ENCODE measurements at regions not wholly inside any gene's neighbourhood (a gene's known extent, or its start where the extent isn't known, plus 50 kb on each side); places are given as distances from the start of the nearest gene placed in this dataset.

DNA sequence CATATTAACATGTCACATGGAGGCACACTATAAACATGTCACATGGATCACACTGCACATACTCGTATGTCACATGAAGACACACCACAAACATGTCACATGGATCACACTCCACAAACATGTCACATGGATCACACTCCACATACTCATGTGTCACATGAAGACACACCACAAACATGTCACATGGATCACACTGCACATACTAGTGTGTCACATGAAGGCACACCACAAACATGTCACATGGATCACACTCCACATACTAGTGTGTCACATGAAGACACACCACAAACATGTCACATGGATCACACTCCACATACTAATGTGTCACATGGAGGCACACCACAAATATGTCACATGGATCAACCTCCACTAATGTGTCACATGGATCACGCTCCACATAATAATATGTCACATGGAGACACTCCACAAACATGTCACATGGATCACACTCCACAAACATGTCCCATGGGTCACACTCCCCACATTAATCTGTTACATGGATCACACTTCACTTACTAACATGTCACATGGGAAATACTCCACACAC, 195.6 kb upstream of the PFKP start:
- no peak for ATAC-seq

GRCh38 chr10:2870654-2871053, 196.7 kb upstream of the PFKP start:
- H3K9me3 ChIP-seq = no peaks in the 10 kb centered on the region

More for the DNA sequence above, 195.6 kb upstream of the PFKP start:
- H3K4me1 ChIP-seq = no peaks in the 10 kb centered on the region
- H3K27me3 ChIP-seq = no peaks in the 10 kb centered on the region
- no peaks in the 10 kb centered on the region for H3K36me3 ChIP-seq
- no peak overlapping the region for H3K27ac ChIP-seq
- no peak for DNase-seq
- no peaks in the 10 kb centered on the region for H3K9me3 ChIP-seq
- intact Hi-C loops (cut with DNase I) = no loop called here
- no peak for TF ChIP-seq CTCF (IDR thresholded peaks at IDR 0.05)
- H3K4me3 ChIP-seq = no peak overlapping the region

DNA sequence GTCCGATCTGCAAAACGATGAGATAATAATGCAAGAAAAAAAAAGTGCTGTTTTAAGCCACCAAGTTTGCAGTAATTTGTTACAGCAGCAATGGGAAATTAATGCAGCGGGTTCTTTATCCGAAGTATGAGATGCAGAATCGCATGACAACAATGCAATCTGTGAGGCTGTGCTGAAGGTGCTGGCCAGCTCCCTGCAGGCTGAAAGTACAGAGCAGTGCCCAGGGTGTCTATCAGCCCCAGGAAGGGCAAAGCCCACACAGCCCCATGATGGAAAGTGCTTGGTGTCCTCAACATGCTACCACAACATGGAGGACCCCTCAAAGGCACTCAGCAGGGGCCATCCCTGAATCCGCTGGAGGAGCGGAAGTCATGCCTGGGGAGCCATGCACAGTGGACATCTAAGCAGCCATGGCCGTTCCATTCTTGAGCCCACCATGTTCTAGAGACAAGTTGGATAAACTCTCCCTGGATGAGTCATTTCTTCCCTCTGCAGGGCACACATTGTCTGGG, 199.5 kb upstream of the PFKP start:
- Histone ChIP-seq H3K27ac (no peak overlapping the region), H3K27me3 (no peaks in the 10 kb centered on the region), H3K9me3 (no peaks in the 10 kb centered on the region), H3K4me1 (no peaks in the 10 kb centered on the region), H3K4me3 (no peak overlapping the region), H3K36me3 (no peaks in the 10 kb centered on the region)
- no peak for TF ChIP-seq CTCF (IDR thresholded peaks at IDR 0.05)
- intact Hi-C loops (cut with DNase I) = no loop called here
- ATAC-seq = no peak
- no peak for DNase-seq

More at GRCh38 chr10:2870654-2871053, 196.7 kb upstream of the PFKP start:
- no peak overlapping the region for H3K27ac ChIP-seq
- intact Hi-C loops (cut with DNase I) = no loop called here
- H3K36me3 ChIP-seq = no peaks in the 10 kb centered on the region
- ATAC-seq = no peak
- TF ChIP-seq CTCF (IDR thresholded peaks at IDR 0.05) = no peak
- H3K4me3 ChIP-seq = no peak overlapping the region
- no peaks in the 10 kb centered on the region for H3K4me1 ChIP-seq
- H3K27me3 ChIP-seq = no peaks in the 10 kb centered on the region
- no peak for DNase-seq

- no peak overlapping the region for H3K27ac ChIP-seq
- no peaks in the 10 kb centered on the region for H3K36me3 ChIP-seq
- intact Hi-C loops (cut with DNase I) = no loop called here
- no peak for TF ChIP-seq CTCF (IDR thresholded peaks at IDR 0.05)
- H3K9me3 ChIP-seq = no peaks in the 10 kb centered on the region
- no peak overlapping the region for H3K4me3 ChIP-seq
- no peaks in the 10 kb centered on the region for H3K4me1 ChIP-seq
- ATAC-seq (no peak), DNase-seq (no peak)
- H3K27me3 ChIP-seq = no peaks in the 10 kb centered on the region
Observed at GRCh38 chr10:2866569-2866968, 200.8 kb upstream of the PFKP start.

DNA sequence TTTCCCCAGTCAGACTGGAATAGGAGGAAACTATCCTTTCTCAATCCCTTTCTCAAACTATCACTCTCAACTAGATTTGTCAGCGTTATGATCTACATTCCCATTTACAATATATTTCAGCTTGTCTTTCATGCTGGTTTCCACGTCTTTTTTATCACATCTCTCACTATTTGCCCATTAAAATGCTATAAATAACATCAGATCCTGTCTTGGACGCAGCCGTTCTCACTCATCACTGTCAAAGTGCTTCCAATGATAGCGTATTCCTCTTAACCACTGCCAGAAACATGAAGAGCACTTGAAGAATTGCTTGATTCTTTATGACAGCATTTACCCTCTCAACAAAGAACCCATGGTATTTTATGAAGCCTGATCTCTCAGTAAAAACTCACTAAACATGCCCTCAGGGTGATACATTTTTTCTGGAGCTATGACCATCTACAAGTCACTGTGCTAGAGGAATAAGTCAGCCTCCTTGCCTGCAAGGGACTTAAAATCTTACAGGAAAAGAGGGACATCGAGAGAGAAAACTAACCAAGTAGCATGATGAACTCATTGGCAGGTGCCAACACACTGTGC, 205.6 kb upstream of the PFKP start:
- Histone ChIP-seq H3K27me3 (no peaks in the 10 kb centered on the region), H3K36me3 (no peaks in the 10 kb centered on the region), H3K9me3 (no peaks in the 10 kb centered on the region), H3K4me3 (no peak overlapping the region), H3K27ac (no peak overlapping the region), H3K4me1 (no peaks in the 10 kb centered on the region)
- intact Hi-C loops (cut with DNase I) = no loop called here
- no peak for TF ChIP-seq CTCF (IDR thresholded peaks at IDR 0.05)
- no peak for ATAC-seq
- DNase-seq = no peak

Data from upper lobe of right lung (tissue), 1 donor.